GM21423 (cell line): ENCODE measurements at regions not wholly inside any gene's neighbourhood (a gene's known extent, or its start where the extent isn't known, plus 50 kb on each side); places are given as distances from the start of the nearest gene placed in this dataset.

Experiments used
- ATAC-seq: cut with Tn5 transposase; IDR thresholded peaks from one replicate; pipeline ENCODE4 v1.9.1; 2021; ENCODE audit warnings: mild to moderate bottlenecking, moderate library complexity; ENCODE audit not compliant: unreplicated experiment

GRCh38 chr1:81351864-81352263 is 448.9 kb upstream of the ADGRL2 start:
- no peak for ATAC-seq

- no peak for ATAC-seq
Observed at GRCh38 chr1:81349194-81349965, 451.4 kb upstream of the ADGRL2 start.

- ATAC-seq, result no peak
Observed at GRCh38 chr1:81345110-81345509, 455.6 kb upstream of the ADGRL2 start.

- no peak for ATAC-seq
Observed at GRCh38 chr1:81340239-81340638, 460.5 kb upstream of the ADGRL2 start.

GRCh38 chr1:81337226-81337625 is 463.5 kb upstream of the ADGRL2 start:
- no peak for ATAC-seq

- no peak for ATAC-seq
Observed at GRCh38 chr1:81335876-81336275, 464.9 kb upstream of the ADGRL2 start.

GRCh38 chr1:81330521-81330920 is 470.2 kb upstream of the ADGRL2 start:
- ATAC-seq, result no peak

GRCh38 chr1:81330111-81330510 is 470.6 kb upstream of the ADGRL2 start:
- no peak for ATAC-seq

- ATAC-seq, result no peak
Observed at GRCh38 chr1:81329041-81329440, 471.7 kb upstream of the ADGRL2 start.

- ATAC-seq, result no peak
Observed at GRCh38 chr1:81327743-81328142, 473.0 kb upstream of the ADGRL2 start.

GRCh38 chr1:81327103-81327710 is 473.5 kb upstream of the ADGRL2 start:
- no peak for ATAC-seq

- no peak for ATAC-seq
Observed at GRCh38 chr1:81326212-81326611, 474.5 kb upstream of the ADGRL2 start.

GRCh38 chr1:81325397-81325796 is 475.3 kb upstream of the ADGRL2 start:
- no peak for ATAC-seq

GRCh38 chr1:81323862-81324261 is 476.9 kb upstream of the ADGRL2 start:
- ATAC-seq, result no peak

GRCh38 chr1:81317191-81317590 is 483.5 kb upstream of the ADGRL2 start:
- no peak for ATAC-seq

GRCh38 chr1:81314513-81315233 is 486.1 kb upstream of the ADGRL2 start:
- ATAC-seq, result no peak

GRCh38 chr1:81313289-81313688 is 487.4 kb upstream of the ADGRL2 start:
- ATAC-seq, result no peak

- no peak for ATAC-seq
Observed at GRCh38 chr1:81312272-81312754, 488.4 kb upstream of the ADGRL2 start.

- ATAC-seq, result no peak
Observed at GRCh38 chr1:81310250-81310649, 490.5 kb upstream of the ADGRL2 start.

- no peak for ATAC-seq
Observed at GRCh38 chr1:81308191-81308590, 492.5 kb upstream of the ADGRL2 start.

- no peak for ATAC-seq
Observed at GRCh38 chr1:81307786-81308185, 492.9 kb upstream of the ADGRL2 start.

GRCh38 chr1:81305997-81306452 is 494.7 kb upstream of the ADGRL2 start:
- peak; percentile 66 for ATAC-seq
